ENCODE measurements at regions not wholly inside any gene's neighbourhood (a gene's known extent, or its start where the extent isn't known, plus 50 kb on each side); places are given as distances from the start of the nearest gene placed in this dataset.

DNA sequence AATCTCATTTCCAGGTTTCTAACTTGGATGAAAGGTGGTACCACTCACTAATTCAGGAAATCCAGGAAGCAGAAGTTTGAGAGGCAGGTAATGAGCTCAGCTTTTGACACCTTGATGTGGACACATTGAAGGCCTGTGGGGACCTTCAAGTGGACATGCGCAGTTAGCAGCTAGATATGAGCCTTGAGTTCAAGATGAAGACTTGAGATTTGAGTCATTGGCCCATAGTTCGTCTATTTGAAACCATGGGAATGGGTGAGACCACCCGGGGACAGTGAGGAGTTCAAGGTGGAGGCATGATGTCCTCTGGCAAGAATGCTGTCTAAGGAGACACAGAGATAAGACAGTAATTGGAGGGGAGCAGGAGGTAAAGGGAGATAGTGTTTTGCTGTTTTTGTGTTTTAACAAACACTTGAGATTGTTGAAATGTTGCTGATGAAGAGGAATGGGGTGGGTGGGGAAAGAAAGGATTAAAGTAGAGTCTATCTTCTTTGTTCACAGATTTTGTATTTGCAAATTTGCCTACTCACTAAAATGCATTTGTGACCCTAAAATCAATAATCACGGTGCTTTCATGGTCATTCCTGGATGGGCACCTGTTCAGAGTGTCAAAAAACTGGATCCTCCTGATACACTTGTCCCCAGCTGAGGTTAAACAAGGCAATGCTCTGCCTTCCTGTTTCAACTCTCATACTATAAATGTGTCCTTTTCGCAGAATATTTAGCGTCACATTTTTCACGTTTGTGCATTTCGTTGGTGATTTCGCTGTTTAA, 69.5 kb upstream of the PLXNC1 start:
- Histone ChIP-seq H3K27me3 (no peaks in the 10 kb centered on the region), H3K27ac (no peak overlapping the region), H3K4me3 (no peak overlapping the region), H3K9me3 (no peaks in the 10 kb centered on the region), H3K4me1 (peaks cover 11% of the 10 kb centered on the region), H3K36me3 (no peaks in the 10 kb centered on the region)
- ATAC-seq (no peak), DNase-seq (no peak)
- TF ChIP-seq, protein P1, sequence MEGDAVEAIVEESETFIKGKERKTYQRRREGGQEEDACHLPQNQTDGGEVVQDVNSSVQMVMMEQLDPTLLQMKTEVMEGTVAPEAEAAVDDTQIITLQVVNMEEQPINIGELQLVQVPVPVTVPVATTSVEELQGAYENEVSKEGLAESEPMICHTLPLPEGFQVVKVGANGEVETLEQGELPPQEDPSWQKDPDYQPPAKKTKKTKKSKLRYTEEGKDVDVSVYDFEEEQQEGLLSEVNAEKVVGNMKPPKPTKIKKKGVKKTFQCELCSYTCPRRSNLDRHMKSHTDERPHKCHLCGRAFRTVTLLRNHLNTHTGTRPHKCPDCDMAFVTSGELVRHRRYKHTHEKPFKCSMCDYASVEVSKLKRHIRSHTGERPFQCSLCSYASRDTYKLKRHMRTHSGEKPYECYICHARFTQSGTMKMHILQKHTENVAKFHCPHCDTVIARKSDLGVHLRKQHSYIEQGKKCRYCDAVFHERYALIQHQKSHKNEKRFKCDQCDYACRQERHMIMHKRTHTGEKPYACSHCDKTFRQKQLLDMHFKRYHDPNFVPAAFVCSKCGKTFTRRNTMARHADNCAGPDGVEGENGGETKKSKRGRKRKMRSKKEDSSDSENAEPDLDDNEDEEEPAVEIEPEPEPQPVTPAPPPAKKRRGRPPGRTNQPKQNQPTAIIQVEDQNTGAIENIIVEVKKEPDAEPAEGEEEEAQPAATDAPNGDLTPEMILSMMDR (IDR thresholded peaks at IDR 0.05), result no peak
- intact Hi-C loops (cut with DNase I), result no loop called here

DNA sequence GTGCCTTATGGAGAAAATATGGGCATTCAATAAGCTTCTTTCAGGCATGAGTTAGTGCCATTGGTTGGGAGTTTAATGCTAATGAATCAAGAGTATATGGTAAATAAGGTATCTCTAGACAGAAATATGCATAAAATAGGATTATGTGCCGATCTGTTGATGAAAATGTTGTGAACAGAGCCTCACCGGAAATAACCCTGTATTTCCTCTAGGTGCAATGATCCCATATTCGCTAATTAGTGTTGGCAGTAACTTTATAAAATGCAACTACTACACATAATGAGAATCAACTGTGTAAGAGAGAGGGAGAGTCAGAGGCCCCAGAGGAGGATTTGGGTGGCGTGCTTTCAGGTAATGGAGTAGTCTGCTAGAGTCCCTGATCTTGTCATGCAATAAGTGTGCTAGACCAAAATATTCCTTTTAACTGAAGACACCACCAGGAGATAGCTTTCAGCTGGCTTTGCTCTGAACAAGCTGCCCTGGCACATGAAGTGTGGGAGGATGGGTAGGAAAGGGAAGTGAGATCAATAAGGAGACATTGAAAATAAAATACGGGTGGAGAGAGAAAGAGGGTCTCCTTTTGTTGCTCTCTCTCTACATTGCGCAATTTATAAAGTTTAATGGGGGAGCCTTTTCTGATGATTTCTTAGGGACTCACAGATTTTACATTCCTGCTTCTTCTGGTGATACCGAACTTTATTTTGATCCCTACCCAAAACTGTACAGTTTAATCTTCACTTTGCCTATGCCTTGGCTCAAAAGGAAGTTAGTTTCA, 68.6 kb upstream of the PLXNC1 start:
- intact Hi-C loops (cut with DNase I), result no loop called here
- ATAC-seq (no peak), DNase-seq (no peak)
- no peak overlapping the region for H3K27ac ChIP-seq
- peaks cover 11% of the 10 kb centered on the region for H3K4me1 ChIP-seq
- no peak overlapping the region for H3K4me3 ChIP-seq
- no peaks in the 10 kb centered on the region for H3K9me3 ChIP-seq
- no peaks in the 10 kb centered on the region for H3K36me3 ChIP-seq
- TF ChIP-seq, protein P1 (IDR thresholded peaks at IDR 0.05), result no peak
- no peaks in the 10 kb centered on the region for H3K27me3 ChIP-seq

DNA sequence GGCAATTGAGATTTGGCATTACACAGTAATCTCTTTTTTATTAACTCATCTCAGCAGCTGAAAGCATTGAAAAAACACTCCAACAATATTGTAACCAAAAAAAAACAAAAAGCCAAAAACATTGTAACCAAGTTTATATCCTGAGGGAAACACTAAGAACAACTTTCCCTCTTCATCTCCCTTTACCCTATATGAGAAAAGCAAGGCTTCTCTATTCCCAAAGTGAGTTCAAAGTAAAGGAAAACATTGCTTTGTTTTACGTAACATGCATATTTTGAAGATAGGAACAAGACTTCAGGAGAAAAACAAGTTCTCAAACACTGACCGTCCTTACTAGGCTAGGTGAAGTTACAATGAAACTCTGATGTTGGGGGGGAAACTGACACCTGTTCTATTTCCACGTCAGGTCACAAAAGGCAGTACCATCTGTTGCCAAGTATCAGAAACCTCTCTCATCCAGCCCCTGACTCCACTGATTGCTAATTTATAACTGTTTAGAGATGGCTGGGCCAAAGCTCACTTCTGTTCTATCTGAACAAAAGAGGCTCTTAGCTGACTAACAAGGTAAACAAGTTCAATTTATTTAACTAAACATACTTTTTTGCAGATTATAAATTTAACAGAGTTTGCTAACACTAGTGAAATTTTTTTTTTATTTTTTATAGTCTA, 67.9 kb upstream of the PLXNC1 start:
- TF ChIP-seq, protein P1 (IDR thresholded peaks at IDR 0.05), result no peak

DNA sequence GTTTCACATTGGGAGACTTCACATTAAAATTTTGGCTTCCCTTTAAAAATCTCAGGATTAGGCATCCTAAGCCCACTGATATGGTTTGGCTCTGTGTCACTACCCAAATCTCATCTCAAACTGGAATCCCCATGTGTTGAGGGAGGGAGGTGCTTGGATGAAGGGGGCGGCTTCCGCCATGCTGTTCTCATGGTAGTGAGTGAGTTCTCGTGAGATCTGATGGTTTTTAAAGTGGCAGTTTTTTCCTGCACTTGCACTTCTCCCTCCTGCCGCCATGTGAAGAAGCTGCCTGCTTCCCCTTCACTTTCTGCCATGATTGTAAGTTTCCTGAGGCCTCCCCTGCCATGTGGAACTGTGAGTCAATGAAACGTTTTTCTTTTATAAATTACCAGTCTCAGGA, 65.7 kb upstream of the PLXNC1 start:
- intact Hi-C loops (cut with DNase I), result no loop called here
- no peaks in the 10 kb centered on the region for H3K4me1 ChIP-seq
- H3K4me3 ChIP-seq, result no peak overlapping the region
- TF ChIP-seq, protein P1 (IDR thresholded peaks at IDR 0.05), result no peak
- no peaks in the 10 kb centered on the region for H3K27me3 ChIP-seq
- H3K36me3 ChIP-seq, result no peaks in the 10 kb centered on the region
- DNase-seq, result no peak
- no peaks in the 10 kb centered on the region for H3K9me3 ChIP-seq
- no peak for ATAC-seq
- H3K27ac ChIP-seq, result no peak overlapping the region

More for the DNA sequence above, 67.9 kb upstream of the PLXNC1 start:
- DNase-seq (no peak), ATAC-seq (no peak)
- Histone ChIP-seq H3K36me3 (no peaks in the 10 kb centered on the region), H3K4me1 (peaks cover 4% of the 10 kb centered on the region), H3K9me3 (no peaks in the 10 kb centered on the region), H3K4me3 (no peak overlapping the region), H3K27ac (no peak overlapping the region), H3K27me3 (no peaks in the 10 kb centered on the region)
- intact Hi-C loops (cut with DNase I), result no loop called here

DNA sequence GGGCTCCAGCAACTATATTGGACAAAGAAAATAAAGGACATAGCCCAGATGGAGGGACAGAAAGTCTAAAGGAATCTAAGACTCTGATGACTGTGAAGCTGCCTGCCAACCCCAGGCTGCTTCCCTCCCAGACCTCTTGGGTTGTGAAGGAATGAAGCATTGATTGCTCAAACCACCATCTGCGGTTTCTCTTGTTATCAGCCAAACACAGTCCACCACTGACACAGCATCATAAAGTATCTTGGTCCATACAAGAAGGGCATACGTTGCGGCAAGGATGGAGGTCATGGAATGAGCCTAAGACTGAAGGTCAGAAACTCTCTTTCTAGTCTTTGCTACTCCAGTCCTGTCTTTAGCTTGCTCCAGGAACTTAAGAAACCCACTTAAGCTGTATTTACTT, 58.5 kb upstream of the PLXNC1 start:
- intact Hi-C loops (cut with DNase I), result no loop called here
- DNase-seq, result no peak
- H3K9me3 ChIP-seq, result no peaks in the 10 kb centered on the region
- no peaks in the 10 kb centered on the region for H3K36me3 ChIP-seq
- TF ChIP-seq, protein P1 (IDR thresholded peaks at IDR 0.05), result no peak
- no peak overlapping the region for H3K4me3 ChIP-seq
- no peak overlapping the region for H3K27ac ChIP-seq
- peak; percentile 27 for ATAC-seq
- no peaks in the 10 kb centered on the region for H3K27me3 ChIP-seq
- no peaks in the 10 kb centered on the region for H3K4me1 ChIP-seq

Data from upper lobe of right lung (tissue), 1 donor.